ENCODE measurements at regions not wholly inside any gene's neighbourhood (a gene's known extent, or its start where the extent isn't known, plus 50 kb on each side); places are given as distances from the start of the nearest gene placed in this dataset.
"Not testable (repeated sequence)": the region's sequence is repeated elsewhere in the genome, so short reads cannot be mapped to it uniquely, and the experiment has no call there.

DNA sequence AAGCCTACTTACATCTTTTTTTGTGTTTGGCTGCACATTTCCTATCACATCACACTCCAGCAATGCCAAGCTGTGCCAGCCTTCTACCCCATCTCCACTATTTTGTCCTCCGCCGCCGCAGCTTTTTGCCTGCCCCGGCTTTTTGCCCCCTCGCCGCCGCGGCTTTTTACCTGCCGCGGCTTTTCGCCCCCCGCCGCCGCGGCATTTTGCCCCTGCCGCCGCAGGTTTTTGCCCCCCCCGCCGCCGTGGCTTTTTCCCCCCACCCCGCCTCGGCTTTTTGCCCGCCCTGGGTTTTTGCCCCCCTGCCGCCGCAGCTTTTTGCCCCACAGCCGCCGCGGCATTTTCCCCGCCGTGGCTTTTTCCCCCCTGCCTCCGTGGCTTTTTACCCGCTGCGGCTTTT is 506.0 kb downstream of the ZNF37A start:
- H3K36me3 ChIP-seq = no peaks in the 10 kb centered on the region
- TF ChIP-seq, protein P1, sequence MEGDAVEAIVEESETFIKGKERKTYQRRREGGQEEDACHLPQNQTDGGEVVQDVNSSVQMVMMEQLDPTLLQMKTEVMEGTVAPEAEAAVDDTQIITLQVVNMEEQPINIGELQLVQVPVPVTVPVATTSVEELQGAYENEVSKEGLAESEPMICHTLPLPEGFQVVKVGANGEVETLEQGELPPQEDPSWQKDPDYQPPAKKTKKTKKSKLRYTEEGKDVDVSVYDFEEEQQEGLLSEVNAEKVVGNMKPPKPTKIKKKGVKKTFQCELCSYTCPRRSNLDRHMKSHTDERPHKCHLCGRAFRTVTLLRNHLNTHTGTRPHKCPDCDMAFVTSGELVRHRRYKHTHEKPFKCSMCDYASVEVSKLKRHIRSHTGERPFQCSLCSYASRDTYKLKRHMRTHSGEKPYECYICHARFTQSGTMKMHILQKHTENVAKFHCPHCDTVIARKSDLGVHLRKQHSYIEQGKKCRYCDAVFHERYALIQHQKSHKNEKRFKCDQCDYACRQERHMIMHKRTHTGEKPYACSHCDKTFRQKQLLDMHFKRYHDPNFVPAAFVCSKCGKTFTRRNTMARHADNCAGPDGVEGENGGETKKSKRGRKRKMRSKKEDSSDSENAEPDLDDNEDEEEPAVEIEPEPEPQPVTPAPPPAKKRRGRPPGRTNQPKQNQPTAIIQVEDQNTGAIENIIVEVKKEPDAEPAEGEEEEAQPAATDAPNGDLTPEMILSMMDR (IDR thresholded peaks at IDR 0.05) = no peak
- no peak for TF ChIP-seq POLR2AphosphoS5 (IDR thresholded peaks at IDR 0.05)
- no peak for TF ChIP-seq EP300 (IDR thresholded peaks at IDR 0.05)
- TF ChIP-seq POLR2A (IDR thresholded peaks at IDR 0.05) = no peak
- ATAC-seq = no peak
- no peak overlapping the region for H3K4me3 ChIP-seq
- H3K4me1 ChIP-seq = no peaks in the 10 kb centered on the region
- 64 to 80% methylated on average over 3 to 20 of the region's 33 CpGs for WGBS, 2 donors (ENCODE audit: low coverage in 1 of 2)
- H3K9me3 ChIP-seq = peaks cover 0 to 50% (median 0%) of the 10 kb centered on the region in 3 donors
- H3K27ac ChIP-seq = no peak overlapping the region
- H3K27me3 ChIP-seq = peaks cover 19% of the 10 kb centered on the region

DNA sequence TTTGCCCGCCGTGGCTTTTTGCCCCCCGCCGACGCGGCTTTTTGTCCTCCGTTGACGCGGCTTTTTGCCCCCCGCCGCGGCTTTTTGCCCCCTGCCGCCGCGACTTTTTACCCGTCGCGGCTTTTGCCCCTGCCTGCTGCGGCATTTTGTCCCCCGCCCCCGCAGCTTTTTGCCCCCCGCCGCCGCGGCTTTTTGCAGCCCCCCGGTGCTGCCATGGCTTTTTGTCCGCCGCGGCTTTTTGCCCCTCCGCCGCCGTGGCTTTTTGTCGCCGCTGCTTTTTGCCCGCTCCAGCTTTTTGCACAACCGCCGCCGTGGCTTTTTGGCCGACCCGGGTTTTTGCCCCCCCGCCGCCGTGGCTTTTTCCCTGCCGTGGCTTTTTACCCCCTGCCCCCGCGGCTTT is 506.6 kb downstream of the ZNF37A start:
- Histone ChIP-seq H3K36me3 (no peaks in the 10 kb centered on the region), H3K9me3 (peaks cover 0 to 56% (median 0%) of the 10 kb centered on the region in 3 donors), H3K4me1 (no peaks in the 10 kb centered on the region), H3K4me3 (no peak overlapping the region), H3K27me3 (peaks cover 19% of the 10 kb centered on the region), H3K27ac (no peak overlapping the region)
- ATAC-seq = no peak
- WGBS, 2 donors (ENCODE audit: low coverage in 1 of 2) = no CpG with 5 or more reads among the region's 46 CpGs
- TF ChIP-seq, protein P1 (IDR thresholded peaks at IDR 0.05) = no peak
- no peak for TF ChIP-seq EP300 (IDR thresholded peaks at IDR 0.05)
- no peak for TF ChIP-seq POLR2AphosphoS5 (IDR thresholded peaks at IDR 0.05)
- no peak for TF ChIP-seq POLR2A (IDR thresholded peaks at IDR 0.05)

DNA sequence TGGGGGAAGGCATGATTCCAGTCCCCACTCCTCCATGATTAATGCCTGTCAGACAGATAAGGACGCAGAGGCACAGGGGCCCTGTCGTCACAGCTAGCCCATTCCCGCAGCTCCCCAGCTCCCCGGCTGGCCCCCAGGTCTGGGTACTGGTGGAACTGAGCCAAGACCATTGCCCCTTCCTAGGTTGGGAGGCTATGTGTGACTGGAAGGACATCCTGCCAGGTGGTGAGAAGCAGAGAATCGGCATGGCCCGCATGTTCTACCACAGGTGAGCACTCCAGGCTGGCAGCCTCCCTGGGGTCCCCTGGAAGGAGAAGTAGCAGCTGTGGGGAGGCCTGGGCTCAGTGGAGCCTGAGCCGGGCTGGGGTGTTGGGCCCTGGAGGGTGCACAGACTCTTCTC is 509.5 kb downstream of the ZNF37A start:
- H3K27ac ChIP-seq, H3K4me1 ChIP-seq, ATAC-seq, H3K36me3 ChIP-seq, H3K4me3 ChIP-seq: not testable (repeated sequence)
- Histone ChIP-seq H3K9me3 (peaks cover 0 to 62% (median 0%) of the 10 kb centered on the region in 3 donors), H3K27me3 (peaks cover 19% of the 10 kb centered on the region)
- WGBS, 2 donors (ENCODE audit: low coverage in 1 of 2) = no CpG with 5 or more reads among the region's 7 CpGs

DNA sequence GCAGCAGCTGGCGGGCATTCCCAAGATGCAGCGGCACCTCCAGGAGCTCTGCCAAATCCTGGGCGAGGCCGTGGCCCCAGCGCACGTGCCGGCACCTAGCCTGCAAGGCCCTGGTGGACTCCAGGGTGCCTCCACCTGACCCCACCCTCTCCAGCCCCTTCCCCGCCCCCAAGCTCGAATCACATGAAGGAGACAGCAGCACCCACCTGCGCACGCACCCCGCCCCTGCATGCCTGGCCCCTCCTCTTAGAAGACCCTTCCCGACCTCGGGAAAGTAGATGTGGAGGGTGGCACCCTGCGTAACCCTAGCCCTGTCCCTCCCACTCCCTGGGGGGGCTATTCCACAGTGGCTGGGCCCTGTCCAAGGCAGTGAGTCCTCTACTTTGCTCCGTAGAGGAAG is 510.3 kb downstream of the ZNF37A start:
- ATAC-seq, H3K27ac ChIP-seq, H3K4me1 ChIP-seq, H3K4me3 ChIP-seq, H3K36me3 ChIP-seq: not testable (repeated sequence)
- Histone ChIP-seq H3K27me3 (peaks cover 19% of the 10 kb centered on the region), H3K9me3 (peaks cover 0 to 64% (median 0%) of the 10 kb centered on the region in 3 donors)
- no CpG with 5 or more reads among the region's 16 CpGs for WGBS, 2 donors (ENCODE audit: low coverage in 1 of 2)

DNA sequence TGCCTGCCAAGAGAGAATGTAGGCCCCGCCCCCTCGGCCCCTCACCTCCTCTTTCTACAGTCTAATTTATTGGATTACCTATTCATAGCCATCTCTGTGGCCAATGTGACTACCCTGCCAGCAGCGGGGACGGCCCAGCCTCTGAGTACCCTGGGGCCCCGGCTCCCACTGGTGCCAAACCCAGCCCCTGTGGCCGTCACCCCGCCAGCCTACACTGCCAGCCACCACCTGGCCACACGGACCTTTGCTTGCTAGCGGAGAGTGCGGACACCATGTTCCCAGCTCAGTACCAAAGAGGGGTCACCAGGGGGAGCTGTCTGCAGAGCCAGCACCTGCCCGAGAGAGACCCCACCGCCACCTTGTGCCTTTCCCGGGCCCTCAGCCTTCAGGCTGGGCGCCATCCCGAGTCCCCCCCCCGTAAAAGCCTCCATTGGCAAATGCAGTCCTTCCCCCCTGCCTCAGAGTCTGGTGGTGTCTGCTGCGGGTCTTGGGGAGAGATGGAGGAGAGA is 511.1 kb downstream of the ZNF37A start:
- no peak overlapping the region for H3K27ac ChIP-seq
- H3K4me3 ChIP-seq = no peak overlapping the region
- H3K27me3 ChIP-seq = peaks cover 19% of the 10 kb centered on the region
- peaks cover 0 to 68% (median 0%) of the 10 kb centered on the region in 3 donors for H3K9me3 ChIP-seq
- H3K36me3 ChIP-seq = no peaks in the 10 kb centered on the region
- TF ChIP-seq EP300 (IDR thresholded peaks at IDR 0.05) (no peak), POLR2A (IDR thresholded peaks at IDR 0.05) (no peak), POLR2AphosphoS5 (IDR thresholded peaks at IDR 0.05) (no peak)
- TF ChIP-seq, protein P1 (IDR thresholded peaks at IDR 0.05) = no peak
- WGBS, 2 donors (ENCODE audit: low coverage in 1 of 2) = no CpG with 5 or more reads among the region's 17 CpGs
- ATAC-seq = no peak
- H3K4me1 ChIP-seq = no peaks in the 10 kb centered on the region

DNA sequence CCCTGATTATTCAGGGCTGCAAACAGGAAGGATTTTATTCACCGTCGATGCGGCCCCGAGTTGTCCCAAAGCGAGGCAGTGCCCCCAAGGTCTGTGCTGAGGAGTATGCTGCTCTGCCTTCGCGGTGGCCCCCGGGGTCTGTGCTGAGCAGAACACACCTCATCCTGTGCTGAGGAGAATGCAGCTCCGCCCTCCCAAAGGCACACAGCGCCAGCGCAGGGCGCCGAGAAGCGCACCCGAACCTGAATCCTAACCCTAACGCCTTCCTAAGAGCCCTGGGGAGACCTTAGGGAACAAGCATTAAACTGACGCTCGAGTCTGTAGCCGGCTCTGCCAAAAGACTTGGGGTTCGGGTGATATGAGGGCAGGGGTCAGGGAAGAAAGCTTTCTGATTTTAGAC is 521.5 kb downstream of the ZNF37A start:
- H3K27me3 ChIP-seq, H3K9me3 ChIP-seq, H3K4me3 ChIP-seq, H3K27ac ChIP-seq, ATAC-seq, H3K36me3 ChIP-seq, H3K4me1 ChIP-seq: not testable (repeated sequence)
- 100% methylated on average over 4 of the region's 20 CpGs; no CpG with 5 or more reads in 1 of the 2 donors for WGBS, 2 donors (ENCODE audit: low coverage in 1 of 2)

DNA sequence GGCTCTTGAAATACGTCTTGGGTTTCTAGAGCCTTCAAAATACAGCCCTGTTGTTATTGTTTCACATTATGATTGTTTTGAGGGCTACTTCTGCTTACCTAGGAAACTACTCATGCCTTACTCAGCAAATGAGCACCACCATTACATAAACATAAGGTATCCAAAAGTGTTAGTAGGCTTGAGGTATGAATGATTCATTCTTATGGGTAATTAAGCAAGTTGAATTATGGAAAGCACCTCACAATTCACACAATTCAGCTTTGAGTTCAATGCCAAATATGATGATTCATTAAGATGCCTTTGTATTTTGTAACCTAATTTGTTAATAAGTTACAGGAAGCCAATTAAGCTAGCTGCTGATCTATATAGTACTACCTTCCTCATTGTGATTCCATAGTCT is 525.7 kb downstream of the ZNF37A start:
- H3K27me3 ChIP-seq, ATAC-seq, H3K9me3 ChIP-seq, H3K27ac ChIP-seq, H3K4me1 ChIP-seq, H3K36me3 ChIP-seq, H3K4me3 ChIP-seq: not testable (repeated sequence)
- 20% methylated on average over 1 of the region's 1 CpG for WGBS, 2 donors (ENCODE audit: low coverage in 1 of 2)

DNA sequence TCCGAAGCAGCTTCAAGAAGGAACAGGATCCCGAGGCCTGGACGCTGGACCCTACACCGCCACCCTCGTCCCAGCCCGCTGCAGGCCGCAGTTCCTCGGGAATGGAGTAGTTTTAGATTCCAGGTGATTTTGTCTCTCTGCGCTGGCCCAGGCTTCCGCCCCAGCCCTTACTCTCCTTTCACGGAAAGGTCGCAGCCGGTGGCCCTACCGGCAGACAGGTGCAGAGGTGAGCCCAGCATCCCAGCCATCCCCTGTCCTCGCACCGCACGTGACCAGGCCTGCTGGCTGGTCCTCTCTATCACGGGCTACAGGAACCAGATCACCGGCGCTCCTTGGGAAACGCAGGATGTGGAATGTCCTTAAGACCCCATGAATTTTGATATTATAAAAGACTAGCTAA is 541.5 kb downstream of the ZNF37A start:
- not testable (repeated sequence) for ATAC-seq, H3K4me1 ChIP-seq, H3K9me3 ChIP-seq, H3K36me3 ChIP-seq, H3K4me3 ChIP-seq, H3K27me3 ChIP-seq, H3K27ac ChIP-seq
- WGBS, 2 donors (ENCODE audit: low coverage in 1 of 2) = 77 to 79% methylated on average over 9 to 11 of the region's 21 CpGs
